ENCODE measurements at regions not wholly inside any gene's neighbourhood (a gene's known extent, or its start where the extent isn't known, plus 50 kb on each side); places are given as distances from the start of the nearest gene placed in this dataset.

- Histone ChIP-seq H3K27ac (ENCODE audit: low read length) (no peak overlapping the region), H3K36me3 (ENCODE audit: insufficient read depth, low read length) (no peaks in the 10 kb centered on the region), H3K27me3 (ENCODE audit: insufficient read depth, low read depth, low read length) (no peaks in the 10 kb centered on the region), H3K4me3 (ENCODE audit: low read length) (no peak overlapping the region), H4K20me1 (ENCODE audit: insufficient read depth) (no peaks in the 10 kb centered on the region), H3K9me2 (ENCODE audit: insufficient read depth, low read length) (no peaks in the 10 kb centered on the region), H3K9me3 (ENCODE audit: low read length) (no peaks in the 10 kb centered on the region), H3K4me2 (ENCODE audit: low read length) (no peak overlapping the region), H3K79me2 (replicated peaks; ENCODE audit: insufficient read depth, low read length) (no peaks in the 10 kb centered on the region), H3F3A (ENCODE audit: insufficient read depth, low read length, poor library complexity, severe bottlenecking) (no peaks in the 10 kb centered on the region), H3K9ac (ENCODE audit: low read length) (no peak overlapping the region), H2AFZ (ENCODE audit: low read depth, low read length) (no peak overlapping the region)
- no peak for TF ChIP-seq REST (IDR thresholded peaks at IDR 0.05; ENCODE audit: borderline replicate concordance)
- TF ChIP-seq SMC3 (conservative IDR thresholded peaks at IDR 0.05; ENCODE audit: poor library complexity) = no peak
- no peak for TF ChIP-seq TAF1 (IDR thresholded peaks at IDR 0.05; ENCODE audit: low read depth)
- no peak for TF ChIP-seq EP300 (conservative IDR thresholded peaks at IDR 0.05; ENCODE audit: poor library complexity, severe bottlenecking)
- TF ChIP-seq MXI1 (conservative IDR thresholded peaks at IDR 0.05; ENCODE audit: poor library complexity, severe bottlenecking) = no peak
- TF ChIP-seq CTCF (IDR thresholded peaks at IDR 0.05; ENCODE audit: poor library complexity, severe bottlenecking) = no peak
- TF ChIP-seq EZH2 (IDR thresholded peaks at IDR 0.05; ENCODE audit: borderline replicate concordance, insufficient read depth, low read length, poor library complexity, severe bottlenecking) = no peak
- TF ChIP-seq POLR2AphosphoS5 (IDR thresholded peaks at IDR 0.05) = no peak
- TF ChIP-seq RAD21 (conservative IDR thresholded peaks at IDR 0.05) = no peak
Measured at GRCh38 chr4:141962486-141962885, 326.1 kb downstream of the IL15 start.

GRCh38 chr4:141971869-141972268 lies 335.5 kb downstream of the IL15 start:
- H3K9me3 ChIP-seq (ENCODE audit: low read length) = no peaks in the 10 kb centered on the region

More at GRCh38 chr4:141971869-141972268, 335.5 kb downstream of the IL15 start:
- H3K27ac ChIP-seq (ENCODE audit: low read length) = no peak overlapping the region
- H3K9me2 ChIP-seq (ENCODE audit: insufficient read depth, low read length) = no peaks in the 10 kb centered on the region
- no peaks in the 10 kb centered on the region for H3K27me3 ChIP-seq (ENCODE audit: insufficient read depth, low read depth, low read length)
- TF ChIP-seq TAF1 (IDR thresholded peaks at IDR 0.05; ENCODE audit: low read depth) = no peak
- no peak for TF ChIP-seq EZH2 (IDR thresholded peaks at IDR 0.05; ENCODE audit: borderline replicate concordance, insufficient read depth, low read length, poor library complexity, severe bottlenecking)
- no peak for TF ChIP-seq CTCF (IDR thresholded peaks at IDR 0.05; ENCODE audit: poor library complexity, severe bottlenecking)
- no peak for TF ChIP-seq REST (IDR thresholded peaks at IDR 0.05; ENCODE audit: borderline replicate concordance)
- TF ChIP-seq MXI1 (conservative IDR thresholded peaks at IDR 0.05; ENCODE audit: poor library complexity, severe bottlenecking) = no peak
- no peak for TF ChIP-seq SMC3 (conservative IDR thresholded peaks at IDR 0.05; ENCODE audit: poor library complexity)
- no peak for TF ChIP-seq EP300 (conservative IDR thresholded peaks at IDR 0.05; ENCODE audit: poor library complexity, severe bottlenecking)
- no peaks in the 10 kb centered on the region for H4K20me1 ChIP-seq (ENCODE audit: insufficient read depth)
- H3K79me2 ChIP-seq (replicated peaks; ENCODE audit: insufficient read depth, low read length) = no peaks in the 10 kb centered on the region
- H3K4me3 ChIP-seq (ENCODE audit: low read length) = no peak overlapping the region
- H3K4me2 ChIP-seq (ENCODE audit: low read length) = no peak overlapping the region
- H2AFZ ChIP-seq (ENCODE audit: low read depth, low read length) = no peak overlapping the region
- H3F3A ChIP-seq (ENCODE audit: insufficient read depth, low read length, poor library complexity, severe bottlenecking) = no peaks in the 10 kb centered on the region
- H3K9ac ChIP-seq (ENCODE audit: low read length) = no peak overlapping the region
- H3K36me3 ChIP-seq (ENCODE audit: insufficient read depth, low read length) = no peaks in the 10 kb centered on the region

Data from neural cell (in vitro differentiated cells).